Sciatic nerve (tissue), 2 donors: ENCODE measurements at regions not wholly inside any gene's neighbourhood (a gene's known extent, or its start where the extent isn't known, plus 50 kb on each side); places are given as distances from the start of the nearest gene placed in this dataset.
A peak's percentile ranks its signal among the peaks of the same experiment; 100 is the strongest.

Experiments used
- ATAC-seq: fragments of 200-7000 bp; cut with Tn5 transposase; one replicate; pipeline ENCODE4 v1.9.1; 2020; ENCODE audit warnings: mild to moderate bottlenecking, moderate library complexity
- DNase-seq: peaks from one replicate; pipeline ENCODE4 v3.0.0-alpha.2; 2020; ENCODE audit warnings: low spot score
- intact Hi-C: fragments of 100-400 bp; cut with DNase I; formaldehyde crosslinking; loops from one replicate; pipeline ENCODE4 v1.14.2; 2022
- donor health status: DM: no; HTN: no; CAD: no.
- donor health status: DM: no; HTN: no; CAD: no.

- intact Hi-C loops = no loop called here
- no peak for ATAC-seq
- DNase-seq = no peak
Observed at GRCh38 chr11:112831969-112832766, 129.1 kb upstream of the NCAM1 start.

- ATAC-seq (peak; percentile 66), DNase-seq (peak; percentile 64)
- intact Hi-C loops = no loop called here
Observed at GRCh38 chr11:112834277-112834755, 126.9 kb upstream of the NCAM1 start.

- ATAC-seq (no peak), DNase-seq (no peak)
- intact Hi-C loops = no loop called here
Observed at GRCh38 chr11:112835591-112836255, 125.5 kb upstream of the NCAM1 start.

GRCh38 chr11:112836256-112836602 lies 125.0 kb upstream of the NCAM1 start:
- intact Hi-C loops = no loop called here
- ATAC-seq (no peak), DNase-seq (no peak)

GRCh38 chr11:112837162-112837826 lies 123.9 kb upstream of the NCAM1 start:
- intact Hi-C loops = no loop called here
- no peak for DNase-seq
- ATAC-seq = peak; percentile 48

- intact Hi-C loops = no loop called here
- ATAC-seq (no peak), DNase-seq (no peak)
Observed at GRCh38 chr11:112839051-112839450, 122.2 kb upstream of the NCAM1 start.

- intact Hi-C loops = no loop called here
- DNase-seq (no peak), ATAC-seq (no peak)
Observed at GRCh38 chr11:112841729-112842128, 119.5 kb upstream of the NCAM1 start.

GRCh38 chr11:112842151-112842550 lies 119.1 kb upstream of the NCAM1 start:
- no peak for ATAC-seq
- no peak for DNase-seq
- intact Hi-C loops = no loop called here

GRCh38 chr11:112844517-112844916 lies 116.7 kb upstream of the NCAM1 start:
- intact Hi-C loops = no loop called here
- peak; percentile 55 for ATAC-seq
- no peak for DNase-seq

GRCh38 chr11:112847568-112847967 lies 113.7 kb upstream of the NCAM1 start:
- DNase-seq (no peak), ATAC-seq (no peak)
- intact Hi-C loops = no loop called here

GRCh38 chr11:112852143-112852866 lies 108.9 kb upstream of the NCAM1 start:
- DNase-seq (no peak), ATAC-seq (no peak)
- intact Hi-C loops = no loop called here

GRCh38 chr11:112856133-112856532 lies 105.1 kb upstream of the NCAM1 start:
- intact Hi-C loops = no loop called here
- ATAC-seq (no peak), DNase-seq (no peak)

- intact Hi-C loops = no loop called here
- DNase-seq = no peak
- no peak for ATAC-seq
Observed at GRCh38 chr11:112856591-112856990, 104.6 kb upstream of the NCAM1 start.

GRCh38 chr11:112858289-112859023 lies 102.8 kb upstream of the NCAM1 start:
- DNase-seq (no peak), ATAC-seq (no peak)
- intact Hi-C loops = no loop called here

- intact Hi-C loops = no loop called here
- DNase-seq = no peak
Observed at GRCh38 chr11:112859787-112860186, 101.4 kb upstream of the NCAM1 start.

GRCh38 chr11:112861356-112861755 lies 99.9 kb upstream of the NCAM1 start:
- no peak for DNase-seq
- intact Hi-C loops = no loop called here
- ATAC-seq = no peak

More at GRCh38 chr11:112859787-112860186, 101.4 kb upstream of the NCAM1 start:
- no peak for ATAC-seq

- ATAC-seq = no peak
- intact Hi-C loops = no loop called here
- no peak for DNase-seq
Observed at GRCh38 chr11:112863305-112863704, 97.9 kb upstream of the NCAM1 start.

- no peak for ATAC-seq
Observed at GRCh38 chr11:112864672-112865071, 96.5 kb upstream of the NCAM1 start.

More at GRCh38 chr11:112864672-112865071, 96.5 kb upstream of the NCAM1 start:
- no peak for DNase-seq
- intact Hi-C loops = no loop called here
